Activated CD4-positive, alpha-beta T cell treated with anti-CD3 and anti-CD28 coated beads, Interleukin-2, amount 50 U/mL, for 48 hours (primary cell): ENCODE measurements at regions not wholly inside any gene's neighbourhood (a gene's known extent, or its start where the extent isn't known, plus 50 kb on each side); places are given as distances from the start of the nearest gene placed in this dataset.

ENCODE experiments used
- DNase-seq, 2 experiments: peaks; one replicate each; pipeline ENCODE4 v3.0.0-alpha.2; 2020

GRCh38 chr17:79500745-79501618 is 109.9 kb downstream of the RBFOX3 start:
- DNase-seq: no peak

DNA sequence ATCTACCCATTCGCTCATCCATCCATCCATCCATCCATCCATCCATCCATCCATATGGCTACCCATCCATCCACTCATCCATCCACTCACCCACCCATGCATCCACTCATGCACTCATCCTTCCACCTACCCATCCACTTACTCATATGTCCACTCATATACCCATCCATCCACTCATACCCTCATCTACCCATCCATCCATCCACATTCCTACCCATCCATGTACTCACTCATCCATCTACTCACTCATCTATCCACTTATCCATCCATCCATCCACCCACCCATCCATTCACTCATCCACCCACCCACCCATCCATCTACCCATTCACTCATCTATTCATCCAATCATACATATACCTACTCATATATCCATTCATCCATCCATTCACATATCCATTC is 112.0 kb downstream of the RBFOX3 start:
- DNase-seq: no peak

DNA sequence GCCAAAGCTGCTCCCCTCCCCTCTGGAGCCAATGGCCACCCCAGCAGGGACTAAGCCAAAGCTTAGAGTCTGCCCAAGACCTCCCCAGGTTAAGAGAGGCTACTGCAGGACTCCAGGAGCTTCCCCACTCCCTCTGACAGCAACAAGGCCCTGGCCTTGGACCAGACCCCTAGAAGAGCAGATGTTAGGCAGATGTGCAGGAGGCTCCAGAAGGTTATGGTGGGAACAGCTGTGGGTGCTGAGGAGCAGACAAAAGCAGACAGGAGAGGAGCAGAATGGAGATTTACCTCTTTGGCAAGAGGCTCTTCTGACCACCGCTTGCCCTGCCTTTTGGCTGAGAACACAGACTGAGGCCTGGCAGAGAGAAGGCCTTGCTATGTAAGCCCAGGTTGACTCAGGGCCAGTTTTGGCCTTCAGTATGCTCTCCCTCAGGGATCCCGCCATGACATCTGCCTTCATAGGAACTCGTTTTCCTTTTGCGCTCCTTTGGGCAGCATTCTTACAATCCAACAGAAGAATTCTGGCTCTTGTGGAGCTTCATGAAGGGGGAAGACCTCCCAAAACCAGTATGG is 113.0 kb downstream of the RBFOX3 start:
- DNase-seq: no peak

GRCh38 chr17:79496422-79497005 is 114.3 kb downstream of the RBFOX3 start:
- DNase-seq: no peak

GRCh38 chr17:79495665-79496064 is 115.2 kb downstream of the RBFOX3 start:
- no peak for DNase-seq

DNA sequence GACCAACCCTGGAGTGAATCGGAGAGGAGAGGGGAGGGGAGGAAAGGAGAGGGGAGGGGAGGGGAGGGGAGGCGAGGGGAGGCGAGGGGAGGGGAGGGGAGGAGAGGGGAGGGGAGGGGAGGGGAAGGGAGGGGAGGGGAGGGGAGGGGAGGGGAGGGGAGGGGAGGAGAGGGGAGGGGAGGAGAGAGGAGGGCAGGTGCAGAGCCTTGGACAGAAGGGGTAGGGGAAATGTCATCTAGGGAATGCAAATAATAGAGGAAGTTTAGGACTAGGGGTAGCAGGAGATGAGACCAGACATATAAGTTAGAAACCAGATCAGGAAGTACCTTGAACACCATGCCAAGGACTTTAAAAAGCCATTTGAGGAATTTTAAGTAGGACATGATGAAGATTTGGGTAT is 119.8 kb downstream of the RBFOX3 start:
- DNase-seq: no peak

DNA sequence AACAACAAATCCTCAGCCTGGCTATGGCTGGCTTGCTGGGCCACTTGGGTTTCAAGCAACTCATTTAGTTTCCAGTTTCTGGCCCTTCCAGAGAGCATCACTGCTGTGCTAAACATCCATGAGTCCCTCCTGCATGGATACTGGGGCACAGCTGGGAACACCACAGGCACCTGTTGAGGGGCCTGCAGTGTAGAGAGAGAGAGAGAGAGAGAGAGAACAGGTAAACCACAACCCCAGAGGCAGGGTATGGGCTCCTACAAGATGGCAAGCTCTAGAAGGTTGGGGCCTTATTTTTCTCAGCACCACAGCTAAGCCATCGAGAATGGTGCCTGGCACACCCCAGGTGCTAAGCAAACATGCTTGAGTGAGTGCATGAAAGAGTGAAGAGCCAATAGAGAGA is 120.3 kb downstream of the RBFOX3 start:
- DNase-seq: no peak

- DNase-seq: no peak
These were observed 123.7 kb downstream of the RBFOX3 start for GRCh38 chr17:79487149-79487548.

GRCh38 chr17:79485991-79486390 is 124.9 kb downstream of the RBFOX3 start:
- DNase-seq: no peak

- DNase-seq: no peak
These were observed 125.3 kb downstream of the RBFOX3 start for GRCh38 chr17:79485419-79485985.

GRCh38 chr17:79484600-79485418 is 126.0 kb downstream of the RBFOX3 start:
- DNase-seq: no peak

DNA sequence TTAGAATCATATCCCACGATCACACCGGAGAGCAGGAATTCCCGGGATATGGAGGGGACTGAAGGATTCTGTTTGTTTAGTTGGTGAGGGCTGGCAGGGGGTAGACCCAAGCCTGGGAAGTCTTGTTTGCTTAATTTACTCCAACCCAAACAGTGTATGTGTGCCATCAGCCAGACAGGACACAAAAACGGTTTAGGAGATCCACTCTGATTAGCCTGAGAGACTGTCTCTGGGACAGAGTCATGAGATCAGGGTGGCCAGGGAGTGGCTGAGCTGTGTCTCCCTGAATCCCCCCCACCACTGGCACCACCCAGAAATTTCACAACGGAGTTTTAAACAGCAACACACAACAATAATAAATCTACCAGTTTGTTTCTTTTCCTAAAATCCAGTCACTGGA is 127.0 kb downstream of the RBFOX3 start:
- no peak for DNase-seq

- no peak for DNase-seq
These were observed 127.9 kb downstream of the RBFOX3 start for GRCh38 chr17:79482727-79483521.

DNA sequence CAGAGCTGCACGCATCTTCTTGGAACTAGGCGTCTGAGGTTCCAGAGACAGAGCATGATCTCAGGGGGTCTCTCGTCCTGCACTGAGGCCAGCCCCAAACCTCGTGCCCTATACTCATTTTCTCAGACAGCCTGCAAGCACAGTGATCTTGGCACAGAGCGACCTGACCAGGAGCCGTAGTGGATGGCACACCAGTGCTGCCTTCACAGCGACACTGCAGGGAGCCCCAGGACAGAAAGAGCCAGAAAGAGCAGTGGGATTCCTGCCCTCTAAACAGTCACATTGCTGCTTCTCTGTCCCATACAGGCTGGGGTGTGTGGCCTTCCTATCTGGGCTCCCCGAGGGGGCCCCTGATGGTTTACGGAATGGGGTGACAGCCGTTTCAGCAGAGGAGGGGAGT is 131.0 kb downstream of the RBFOX3 start:
- DNase-seq: no peak

DNA sequence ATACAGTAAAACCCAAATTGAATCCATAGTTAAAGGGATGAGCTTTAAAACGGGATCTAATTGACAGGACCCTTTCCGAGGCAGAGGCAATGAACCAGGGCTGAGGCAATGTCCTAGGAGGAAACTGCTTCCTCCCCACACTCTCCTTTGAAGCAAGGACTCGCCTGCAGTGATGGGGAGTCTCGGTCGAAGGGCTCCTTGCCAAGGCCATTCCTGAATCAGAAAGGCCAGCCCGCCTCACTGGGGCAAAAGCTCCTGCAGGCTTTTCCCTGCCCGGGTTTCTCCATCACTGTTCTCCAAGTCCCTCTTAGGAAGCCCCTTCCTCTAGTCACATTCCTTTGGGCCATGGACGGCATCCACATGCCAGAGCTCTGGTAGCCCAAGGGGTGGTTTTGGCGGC is 132.0 kb downstream of the RBFOX3 start:
- no peak for DNase-seq

- no peak for DNase-seq
These were observed 132.8 kb downstream of the RBFOX3 start for GRCh38 chr17:79478051-79478461.

GRCh38 chr17:79476074-79476652 is 134.7 kb downstream of the RBFOX3 start:
- no peak for DNase-seq

GRCh38 chr17:79473876-79474440 is 136.9 kb downstream of the RBFOX3 start:
- no peak for DNase-seq

GRCh38 chr17:79473111-79473875 is 137.6 kb downstream of the RBFOX3 start:
- no peak for DNase-seq

GRCh38 chr17:79470754-79471153 is 140.1 kb downstream of the RBFOX3 start:
- no peak for DNase-seq

DNA sequence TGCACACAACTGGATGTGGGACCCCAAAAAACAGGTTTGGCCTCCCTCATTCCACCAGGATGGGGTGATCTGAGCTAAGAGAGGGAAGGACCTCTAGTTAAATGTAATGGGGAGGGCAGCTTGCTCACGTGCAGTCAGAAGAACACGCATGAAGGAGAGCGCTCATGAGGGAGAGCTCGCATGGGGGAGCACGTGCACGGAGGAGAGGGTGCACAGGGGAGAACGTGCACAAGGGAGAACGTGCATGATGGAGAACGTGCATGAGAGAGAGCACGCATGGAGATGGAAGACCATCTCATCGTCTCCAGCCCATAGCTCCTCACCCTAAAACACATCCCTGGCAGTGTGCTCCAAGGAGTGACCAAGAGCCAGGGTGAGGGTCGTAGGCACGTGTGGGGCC is 141.2 kb downstream of the RBFOX3 start:
- DNase-seq: no peak
